BE2C (cell line): ENCODE measurements at regions not wholly inside any gene's neighbourhood (a gene's known extent, or its start where the extent isn't known, plus 50 kb on each side); places are given as distances from the start of the nearest gene placed in this dataset.

ENCODE experiments used
- DNase-seq: peaks from one replicate; pipeline ENCODE4 v3.0.0-alpha.2; 2020
- H3K27me3 ChIP-seq: fragments of 250-450 bp; sonication (Bioruptor Pico); 2 replicates; pipeline ENCODE4 v1.5.1; 2020; ENCODE audit warnings: mild to moderate bottlenecking
- H3K36me3 ChIP-seq: fragments of 250-450 bp; sonication (Bioruptor Pico); 2 replicates; pipeline ENCODE4 v1.5.1; 2020; ENCODE audit warnings: mild to moderate bottlenecking
- H3K4me1 ChIP-seq: fragments of 250-450 bp; sonication (Bioruptor Pico); 2 replicates; pipeline ENCODE4 v1.5.1; 2020
- H3K4me3 ChIP-seq: 2 replicates; pipeline ENCODE4 v1.5.1; 2011; ENCODE audit warnings: low read depth, low read length
- H3K9me3 ChIP-seq: fragments of 250-450 bp; sonication (Bioruptor Pico); 2 replicates; pipeline ENCODE4 v1.5.1; 2020
- TF ChIP-seq, protein P1 (sequence below): IDR thresholded peaks from 2 replicates; pipeline ENCODE4 v1.5.1; 2012; ENCODE audit warnings: mild to moderate bottlenecking, low read depth, low read length

DNA sequence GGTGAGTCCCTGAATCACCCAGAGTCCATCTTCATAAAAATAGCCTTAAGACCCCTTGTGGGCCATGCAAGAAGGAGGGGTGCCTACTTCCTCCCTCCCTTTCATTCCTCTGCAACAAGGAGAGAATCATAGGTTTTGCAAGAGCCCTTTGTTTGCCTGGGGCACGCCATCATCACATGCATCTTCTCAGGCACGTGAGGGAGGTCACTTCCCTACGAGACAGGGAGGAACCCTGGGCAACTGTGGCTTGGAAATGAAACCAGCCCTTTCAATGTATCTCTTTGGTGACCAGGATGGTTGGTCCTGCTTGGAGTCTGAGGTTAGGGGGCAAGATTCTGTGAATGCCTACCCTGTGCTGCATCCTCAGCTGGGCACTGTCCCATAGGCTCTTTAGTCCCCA, 194.8 kb downstream of the MAFB start:
- TF ChIP-seq, protein P1, sequence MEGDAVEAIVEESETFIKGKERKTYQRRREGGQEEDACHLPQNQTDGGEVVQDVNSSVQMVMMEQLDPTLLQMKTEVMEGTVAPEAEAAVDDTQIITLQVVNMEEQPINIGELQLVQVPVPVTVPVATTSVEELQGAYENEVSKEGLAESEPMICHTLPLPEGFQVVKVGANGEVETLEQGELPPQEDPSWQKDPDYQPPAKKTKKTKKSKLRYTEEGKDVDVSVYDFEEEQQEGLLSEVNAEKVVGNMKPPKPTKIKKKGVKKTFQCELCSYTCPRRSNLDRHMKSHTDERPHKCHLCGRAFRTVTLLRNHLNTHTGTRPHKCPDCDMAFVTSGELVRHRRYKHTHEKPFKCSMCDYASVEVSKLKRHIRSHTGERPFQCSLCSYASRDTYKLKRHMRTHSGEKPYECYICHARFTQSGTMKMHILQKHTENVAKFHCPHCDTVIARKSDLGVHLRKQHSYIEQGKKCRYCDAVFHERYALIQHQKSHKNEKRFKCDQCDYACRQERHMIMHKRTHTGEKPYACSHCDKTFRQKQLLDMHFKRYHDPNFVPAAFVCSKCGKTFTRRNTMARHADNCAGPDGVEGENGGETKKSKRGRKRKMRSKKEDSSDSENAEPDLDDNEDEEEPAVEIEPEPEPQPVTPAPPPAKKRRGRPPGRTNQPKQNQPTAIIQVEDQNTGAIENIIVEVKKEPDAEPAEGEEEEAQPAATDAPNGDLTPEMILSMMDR = no peak
- no peaks in the 10 kb centered on the region for H3K9me3 ChIP-seq
- DNase-seq = no peak
- no peaks in the 10 kb centered on the region for H3K4me1 ChIP-seq
- H3K27me3 ChIP-seq = no peaks in the 10 kb centered on the region
- no peaks in the 10 kb centered on the region for H3K36me3 ChIP-seq
- no peak overlapping the region for H3K4me3 ChIP-seq

DNA sequence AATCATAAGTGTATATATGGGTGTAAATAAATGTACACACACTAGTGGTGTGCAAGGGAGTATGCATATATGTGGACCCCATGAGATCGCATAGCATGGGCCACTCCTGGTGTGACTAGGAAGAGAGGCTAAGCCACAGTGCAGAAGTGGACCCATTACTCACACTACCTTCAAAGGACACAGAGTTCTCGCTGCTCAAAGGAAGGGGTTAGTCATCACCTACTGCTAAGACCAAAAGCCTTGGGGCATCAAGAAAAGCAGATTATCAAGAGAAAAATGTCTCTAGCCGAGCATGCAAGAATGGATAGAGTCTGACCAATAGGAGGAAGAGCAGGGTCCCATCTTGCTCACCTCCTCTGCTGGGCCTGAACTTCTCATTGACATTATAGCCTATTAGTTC, 195.5 kb downstream of the MAFB start:
- Histone ChIP-seq H3K4me3 (no peak overlapping the region), H3K9me3 (no peaks in the 10 kb centered on the region), H3K36me3 (no peaks in the 10 kb centered on the region), H3K27me3 (no peaks in the 10 kb centered on the region), H3K4me1 (no peaks in the 10 kb centered on the region)
- TF ChIP-seq, protein P1 = no peak
- no peak for DNase-seq

DNA sequence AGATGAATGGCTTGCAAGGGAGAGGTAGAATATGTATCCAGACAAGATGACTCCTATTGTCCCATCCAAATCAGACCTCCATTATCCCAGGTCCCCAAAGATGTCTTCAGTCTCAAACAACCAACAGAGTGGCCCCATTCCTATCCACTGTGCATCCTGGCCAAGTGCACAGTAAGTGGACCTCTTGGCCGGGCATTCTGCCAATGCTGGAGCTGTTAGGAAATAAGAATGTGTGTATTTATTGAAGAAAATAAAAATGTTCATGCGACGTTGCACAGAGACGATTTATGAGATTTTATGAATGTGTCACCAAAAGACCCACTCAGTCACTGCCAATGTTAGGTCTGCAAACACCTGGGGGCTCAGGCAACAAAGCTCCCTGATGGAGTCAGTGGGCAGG, 196.0 kb downstream of the MAFB start:
- no peak for DNase-seq
- H3K36me3 ChIP-seq = no peaks in the 10 kb centered on the region
- TF ChIP-seq, protein P1 = no peak
- H3K27me3 ChIP-seq = no peaks in the 10 kb centered on the region
- H3K9me3 ChIP-seq = no peaks in the 10 kb centered on the region
- no peak overlapping the region for H3K4me3 ChIP-seq
- H3K4me1 ChIP-seq = no peaks in the 10 kb centered on the region

GRCh38 chr20:40491009-40491590, 197.9 kb downstream of the MAFB start:
- Histone ChIP-seq H3K9me3 (no peaks in the 10 kb centered on the region), H3K36me3 (no peaks in the 10 kb centered on the region), H3K4me3 (no peak overlapping the region), H3K27me3 (no peaks in the 10 kb centered on the region), H3K4me1 (no peaks in the 10 kb centered on the region)
- TF ChIP-seq, protein P1 = no peak
- DNase-seq = no peak

- no peak overlapping the region for H3K4me3 ChIP-seq
- H3K4me1 ChIP-seq = no peaks in the 10 kb centered on the region
- TF ChIP-seq, protein P1 = no peak
- DNase-seq = no peak
- H3K27me3 ChIP-seq = no peaks in the 10 kb centered on the region
- H3K36me3 ChIP-seq = no peaks in the 10 kb centered on the region
- no peaks in the 10 kb centered on the region for H3K9me3 ChIP-seq
Observed at GRCh38 chr20:40489886-40490285, 199.2 kb downstream of the MAFB start.

DNA sequence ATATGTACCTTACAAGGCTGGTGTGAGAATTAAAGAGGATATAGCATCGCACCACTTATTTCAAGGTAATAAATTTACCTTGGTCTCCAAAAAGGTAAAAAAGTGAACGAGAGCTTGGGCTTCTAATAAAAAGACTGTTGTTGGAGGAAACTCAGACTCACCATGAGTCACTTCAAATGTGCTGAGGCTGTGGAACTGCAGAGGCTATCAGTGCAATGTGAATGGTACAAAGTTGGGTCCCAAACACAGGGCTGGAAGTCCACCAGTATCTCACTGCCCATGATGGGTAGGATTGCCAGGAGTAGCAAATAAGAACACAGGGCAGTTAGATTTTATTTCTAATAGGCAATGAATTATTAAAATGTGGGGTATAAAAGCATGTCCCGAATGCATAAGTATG, 200.6 kb downstream of the MAFB start:
- no peaks in the 10 kb centered on the region for H3K4me1 ChIP-seq
- H3K4me3 ChIP-seq = no peak overlapping the region
- no peaks in the 10 kb centered on the region for H3K27me3 ChIP-seq
- no peaks in the 10 kb centered on the region for H3K36me3 ChIP-seq
- DNase-seq = no peak
- H3K9me3 ChIP-seq = no peaks in the 10 kb centered on the region
- TF ChIP-seq, protein P1 = no peak
